ENCODE measurements at regions not wholly inside any gene's neighbourhood (a gene's known extent, or its start where the extent isn't known, plus 50 kb on each side); places are given as distances from the start of the nearest gene placed in this dataset.
"Not testable (repeated sequence)": the region's sequence is repeated elsewhere in the genome, so short reads cannot be mapped to it uniquely, and the experiment has no call there.

- no peak for DNase-seq (ENCODE audit: low read depth)
Measured at GRCh38 chr15:39394496-39394895, 186.4 kb upstream of the THBS1 start.

DNA sequence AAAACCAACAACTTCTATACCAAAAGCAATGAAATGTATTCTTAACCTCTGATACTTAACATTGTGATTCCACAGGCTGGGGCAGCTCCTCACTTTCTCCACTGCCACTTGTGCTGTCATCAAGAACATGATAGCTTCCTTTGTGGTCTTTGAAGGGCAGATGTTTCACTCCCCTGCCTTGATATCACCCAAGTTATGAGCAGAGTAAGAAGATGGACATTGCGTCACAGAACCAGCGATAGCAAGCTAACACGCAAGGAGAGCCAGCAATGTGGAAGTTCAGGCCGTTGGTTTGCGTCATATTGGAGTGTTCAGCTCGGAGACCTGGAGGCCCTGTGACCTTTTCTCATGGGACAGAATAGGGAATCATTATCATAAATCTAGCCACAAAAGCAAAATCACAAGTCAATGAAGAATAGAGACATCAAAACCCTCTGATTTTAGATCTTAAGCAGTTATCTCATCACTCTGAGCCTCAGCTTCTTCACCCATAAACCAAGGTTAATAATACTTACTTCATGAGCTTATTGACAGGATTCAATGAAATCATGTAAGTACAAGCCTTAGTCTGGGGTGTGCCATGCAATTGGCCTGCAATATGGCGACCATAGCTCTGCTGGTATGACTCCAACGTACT is 183.8 kb upstream of the THBS1 start:
- DNase-seq (ENCODE audit: low read depth), result no peak

DNA sequence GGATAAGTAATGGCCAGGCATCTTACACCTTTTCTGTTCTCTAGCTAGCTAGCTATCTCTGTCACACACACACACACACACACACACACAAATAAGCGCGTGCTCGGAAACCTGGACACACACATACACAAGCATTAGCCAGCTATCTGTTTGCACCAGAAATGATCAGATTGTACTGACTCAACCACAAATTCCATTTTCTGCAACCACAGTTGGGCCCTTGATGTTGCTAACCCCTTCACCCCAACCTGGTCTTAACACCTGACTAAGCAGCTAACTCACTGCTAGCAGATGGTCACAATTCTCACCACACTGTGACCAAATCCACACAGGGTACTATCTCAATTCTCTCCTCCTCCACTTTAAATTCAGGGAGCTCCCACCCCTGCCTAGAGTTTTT is 183.0 kb upstream of the THBS1 start:
- no peak for DNase-seq (ENCODE audit: low read depth)

- DNase-seq (ENCODE audit: low read depth), result no peak
Measured at GRCh38 chr15:39399600-39399999, 181.3 kb upstream of the THBS1 start.

GRCh38 chr15:39400002-39400401 is 180.9 kb upstream of the THBS1 start:
- no peak for DNase-seq (ENCODE audit: low read depth)

DNA sequence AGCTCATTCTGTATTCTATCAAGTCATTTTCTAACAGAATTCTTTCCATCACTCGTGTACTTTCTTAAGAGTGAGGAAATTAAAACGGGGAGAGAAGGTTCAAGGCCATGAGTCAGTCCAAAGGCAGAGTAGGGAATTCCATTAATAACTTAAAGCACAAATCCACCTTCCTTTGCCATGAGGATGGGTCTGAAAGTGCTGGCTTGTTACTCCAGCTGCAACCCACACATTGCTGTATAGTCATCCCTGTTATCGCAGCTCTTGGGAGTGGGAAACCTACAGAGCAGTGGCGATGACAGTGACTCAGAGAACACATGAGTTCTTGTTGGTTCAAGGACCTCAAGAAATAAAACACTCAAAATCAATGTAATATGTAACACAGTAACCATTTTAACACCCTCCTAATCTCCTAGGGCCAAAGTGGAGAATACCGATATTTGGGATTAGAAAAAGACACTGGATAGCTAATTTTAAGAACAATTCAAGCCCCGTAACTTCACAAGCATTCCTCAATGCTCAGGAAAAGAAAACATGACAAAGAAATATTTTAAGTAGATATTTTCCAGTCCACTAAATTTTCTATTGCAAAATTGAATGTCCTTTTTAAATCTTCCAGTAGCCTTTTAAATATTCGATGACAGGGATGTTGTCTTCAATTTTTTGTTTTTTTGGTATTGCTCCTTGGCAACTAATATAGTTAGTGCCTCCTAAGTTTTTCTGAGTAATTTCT is 179.9 kb upstream of the THBS1 start:
- DNase-seq (ENCODE audit: low read depth), result no peak

- DNase-seq (ENCODE audit: low read depth), result no peak
Measured at GRCh38 chr15:39403640-39404117, 177.2 kb upstream of the THBS1 start.

- no peak for DNase-seq (ENCODE audit: low read depth)
Measured at GRCh38 chr15:39404767-39405181, 176.1 kb upstream of the THBS1 start.

- DNase-seq (ENCODE audit: low read depth), result no peak
Measured at GRCh38 chr15:39406485-39406884, 174.4 kb upstream of the THBS1 start.

DNA sequence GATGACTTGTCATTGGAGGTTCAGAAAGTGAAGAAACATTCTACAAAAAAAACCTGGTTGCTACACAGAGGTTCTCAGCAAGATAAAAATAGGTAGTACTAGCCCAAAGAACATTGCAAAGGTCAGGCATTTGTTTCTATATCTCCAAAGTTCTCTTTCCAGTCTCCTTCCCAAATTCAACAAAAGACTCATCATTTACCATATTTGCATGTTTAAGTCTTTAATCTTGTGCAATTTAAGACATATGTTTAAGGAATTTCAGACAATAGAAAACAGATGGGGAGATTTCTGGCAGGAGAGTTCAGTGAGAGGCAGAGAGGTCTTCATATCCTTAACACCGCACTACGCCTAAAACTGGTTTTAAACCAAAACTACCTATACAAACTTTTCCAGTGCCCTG is 173.8 kb upstream of the THBS1 start:
- no peak for DNase-seq (ENCODE audit: low read depth)

DNA sequence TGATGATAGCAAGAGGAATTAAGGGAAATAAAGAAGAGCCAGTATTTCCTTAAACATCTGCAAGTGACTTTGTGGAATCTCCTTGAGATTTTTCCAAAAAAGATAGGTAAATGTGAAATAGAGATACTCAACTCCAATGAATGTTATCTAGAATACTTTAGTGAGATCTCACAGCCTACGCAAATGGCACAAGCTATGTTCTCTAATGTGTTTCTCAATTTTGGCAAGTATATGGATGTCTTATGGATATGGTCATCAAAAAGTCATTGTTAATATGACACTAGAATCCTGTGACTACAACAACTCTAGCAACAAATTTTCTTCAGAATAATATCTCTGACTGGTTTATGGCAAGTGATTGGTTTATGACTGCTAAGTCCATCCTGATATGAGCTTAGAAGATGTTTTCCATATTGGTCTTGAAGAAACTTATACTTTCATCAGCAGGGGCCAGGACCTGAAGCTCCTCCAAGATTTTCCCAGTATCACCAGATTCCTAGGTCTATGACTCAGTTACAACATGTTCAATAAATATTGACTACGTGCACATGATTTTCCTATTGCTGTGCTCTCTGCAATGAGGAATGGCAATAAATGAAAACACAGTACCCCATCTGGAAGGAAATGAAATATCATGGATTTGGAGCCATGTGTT is 170.9 kb upstream of the THBS1 start:
- no peak for DNase-seq (ENCODE audit: low read depth)

- DNase-seq (ENCODE audit: low read depth), result no peak
Measured at GRCh38 chr15:39411102-39411989, 169.5 kb upstream of the THBS1 start.

- DNase-seq (ENCODE audit: low read depth), result no peak
Measured at GRCh38 chr15:39413558-39413957, 167.3 kb upstream of the THBS1 start.

- DNase-seq (ENCODE audit: low read depth), result no peak
Measured at GRCh38 chr15:39414201-39414600, 166.7 kb upstream of the THBS1 start.

DNA sequence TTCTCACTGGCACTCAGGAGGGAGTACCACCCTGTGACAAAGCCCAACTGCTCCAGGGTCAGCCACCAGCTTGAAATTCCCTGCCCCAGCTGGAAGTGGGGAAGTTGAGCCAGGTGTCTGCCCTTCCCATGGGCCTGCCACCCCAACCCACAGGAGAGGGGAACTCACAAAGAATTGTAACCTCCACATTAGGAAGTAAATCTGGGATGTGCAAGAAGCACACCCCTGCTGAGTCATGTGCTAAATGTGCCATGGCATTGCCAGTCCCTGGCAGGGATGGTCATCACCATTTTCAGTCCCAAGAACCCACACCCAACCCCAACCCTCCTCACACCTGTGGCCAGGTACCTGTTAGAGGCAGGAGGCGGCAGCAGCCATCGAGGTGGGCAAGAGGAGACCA is 165.2 kb upstream of the THBS1 start:
- no peak for DNase-seq (ENCODE audit: low read depth)

- DNase-seq (ENCODE audit: low read depth), result no peak
Measured at GRCh38 chr15:39416258-39416657, 164.6 kb upstream of the THBS1 start.

DNA sequence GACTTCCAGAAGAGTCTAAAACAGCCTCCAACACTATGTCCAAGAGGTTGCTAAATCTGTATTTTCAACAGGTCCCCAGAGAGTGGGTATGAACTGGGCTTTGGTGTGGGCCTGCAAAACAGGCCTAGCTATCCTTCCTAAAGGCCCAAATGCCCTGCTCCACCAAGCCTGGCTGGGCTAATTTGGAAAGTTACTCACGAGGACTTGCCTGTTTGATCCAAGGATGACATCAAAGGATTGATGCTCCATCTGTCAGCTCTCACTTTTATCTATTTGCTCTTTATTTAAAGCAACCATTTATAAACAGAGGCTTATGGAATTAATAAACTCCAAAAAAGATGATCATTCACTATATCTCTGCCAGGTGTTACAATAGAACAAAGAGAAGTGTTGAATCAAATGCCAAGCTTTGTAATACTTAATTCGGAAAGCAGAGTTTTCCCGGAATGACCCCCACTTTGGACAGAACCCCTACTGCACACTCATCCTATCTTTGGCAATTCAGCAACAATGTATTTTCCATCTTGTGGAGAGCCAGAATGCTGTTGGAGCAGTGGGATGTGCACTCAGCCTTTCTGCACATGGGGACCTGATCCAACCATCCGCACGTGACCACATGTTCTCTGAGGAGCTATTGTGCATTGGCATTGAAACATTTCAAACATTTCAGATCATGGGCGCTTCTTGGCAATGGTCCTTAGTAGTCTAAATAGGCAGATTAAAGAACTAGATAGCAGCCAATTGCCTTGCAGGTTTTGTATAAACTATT is 163.3 kb upstream of the THBS1 start:
- no peak for DNase-seq (ENCODE audit: low read depth)

GRCh38 chr15:39419651-39420050 is 161.2 kb upstream of the THBS1 start:
- DNase-seq (ENCODE audit: low read depth), result no peak

DNA sequence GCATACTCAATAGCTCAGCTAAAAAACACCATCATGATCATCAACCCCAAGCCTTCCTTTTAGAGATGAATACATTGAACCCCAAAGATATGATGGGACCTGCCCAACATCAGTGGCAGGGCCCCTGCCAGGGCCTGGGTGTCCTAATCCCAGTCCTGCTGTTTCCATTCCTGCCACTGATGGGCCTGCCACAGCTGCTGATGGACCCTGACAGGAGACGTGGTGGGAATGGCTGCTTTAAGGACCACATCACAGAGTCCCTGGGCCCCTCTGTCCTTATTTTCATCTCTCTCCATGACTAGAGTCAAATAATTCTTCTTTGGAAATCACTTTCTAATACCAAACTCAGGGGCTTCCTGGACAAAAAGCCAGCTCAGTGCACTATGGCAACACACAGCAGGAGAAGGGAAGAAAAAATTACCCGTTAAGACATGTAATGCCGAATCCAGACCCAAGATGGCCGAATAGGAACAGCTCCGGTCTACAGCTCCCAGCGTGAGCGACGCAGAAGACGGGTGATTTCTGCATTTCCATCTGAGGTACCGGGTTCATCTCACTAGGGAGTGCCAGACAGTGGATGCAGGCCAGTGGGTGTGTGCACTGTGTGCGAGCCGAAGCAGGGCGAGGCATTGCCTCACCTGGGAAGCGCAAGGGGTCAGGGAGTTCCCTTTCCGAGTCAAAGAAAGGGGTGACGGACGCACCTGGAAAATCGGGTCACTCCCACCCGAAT is 160.6 kb upstream of the THBS1 start:
- not testable (repeated sequence) for DNase-seq (ENCODE audit: low read depth)

GRCh38 chr15:39420853-39421192 is 160.1 kb upstream of the THBS1 start:
- not testable (repeated sequence) for DNase-seq (ENCODE audit: low read depth)

Data from activated gamma-delta T cell treated with anti-CD3 and anti-CD28 coated beads, Interleukin-2, amount 50 U/mL, for 16 hours (primary cell).